Vagina (tissue), 2 donors: ENCODE measurements at regions not wholly inside any gene's neighbourhood (a gene's known extent, or its start where the extent isn't known, plus 50 kb on each side); places are given as distances from the start of the nearest gene placed in this dataset.

Source experiments
- DNase-seq, 2 donors: peaks; one replicate each; pipeline ENCODE4 v3.0.0-alpha.2; 2017; ENCODE audit errors: extremely low spot score in 2 of 2
- H3K27ac ChIP-seq: fragments of 200-600 bp; sonication (generic); one replicate; pipeline ENCODE4 v1.5.1; 2019
- H3K27me3 ChIP-seq: fragments of 200-600 bp; sonication (generic); one replicate; pipeline ENCODE4 v1.5.1; 2019
- H3K36me3 ChIP-seq, 2 donors: fragments of 200-600 bp; sonication (generic); one replicate each; pipeline ENCODE4 v1.5.1; 2017 to 2019
- H3K4me1 ChIP-seq: fragments of 200-600 bp; sonication (generic); one replicate; pipeline ENCODE4 v1.5.1; 2019
- H3K4me3 ChIP-seq, 2 donors: fragments of 200-600 bp; sonication (generic); 1 replicate in 1 of 2; 2 replicates in 1 of 2; pipeline ENCODE4 v1.5.1; 2016 to 2019
- H3K9me3 ChIP-seq: fragments of 200-600 bp; sonication (generic); one replicate; pipeline ENCODE4 v1.5.1; 2019
- POLR2A ChIP-seq, 2 donors: fragments of 450-650 bp; IDR thresholded peaks; one replicate each; pipeline ENCODE4 v1.6.1; 2017; ENCODE audit warnings: antibody characterized with exemption in 2 of 2, mild to moderate bottlenecking in 2 of 2, moderate library complexity in 2 of 2
- POLR2AphosphoS5 ChIP-seq, 2 donors: sonication (generic); formaldehyde crosslinking; IDR thresholded peaks; one replicate each; pipeline ENCODE4 v1.9.0; 2017; ENCODE audit warnings: antibody characterized with exemption in 2 of 2, mild to moderate bottlenecking in 2 of 2, low read depth in 1 of 2; ENCODE audit not compliant: insufficient read depth in 1 of 2
- intact Hi-C: fragments of 100-400 bp; cut with DNase I; formaldehyde crosslinking; loops from one replicate; pipeline ENCODE4 v1.15.1; 2023
- TF ChIP-seq, protein P1 (sequence below), 3 experiments: fragments of 450-650 bp in 2 of 3; fragments of 200-600 bp in 1 of 3; sonication (generic) in 1 of 3; IDR thresholded peaks; one replicate each; pipeline ENCODE4 v1.5.1; 2017 to 2019; ENCODE audit warnings: antibody characterized with exemption in 3 of 3, mild to moderate bottlenecking in 2 of 3, moderate library complexity in 2 of 3

DNA sequence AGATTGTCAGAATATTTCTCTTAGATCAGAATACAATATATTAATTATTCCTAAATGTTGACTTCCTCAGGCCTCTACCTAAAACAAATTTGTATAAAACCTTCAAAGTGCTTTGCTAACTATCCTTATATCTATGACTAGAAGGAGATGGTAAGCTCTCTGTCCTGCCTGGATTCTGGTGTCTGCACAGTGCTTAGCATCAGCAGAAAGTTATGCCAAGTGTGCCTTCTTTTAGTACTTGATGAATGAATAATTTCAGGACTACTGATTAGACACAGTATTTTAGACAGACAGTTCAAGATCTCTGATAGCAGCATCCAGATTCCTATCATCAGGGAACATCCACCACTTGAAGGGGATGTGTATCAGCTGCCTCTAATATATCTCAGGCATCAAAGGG is 242.4 kb upstream of the TLL1 start:
- Histone ChIP-seq H3K27me3 (no peaks in the 10 kb centered on the region), H3K4me1 (no peaks in the 10 kb centered on the region), H3K4me3 (no peak overlapping the region), H3K9me3 (no peaks in the 10 kb centered on the region), H3K27ac (no peak overlapping the region), H3K36me3 (no peaks in the 10 kb centered on the region)
- TF ChIP-seq POLR2A (IDR thresholded peaks at IDR 0.05) (no peak), POLR2AphosphoS5 (IDR thresholded peaks at IDR 0.05; ENCODE audit: insufficient read depth in 1 of 2, low read depth in 1 of 2) (no peak)
- TF ChIP-seq, protein P1, sequence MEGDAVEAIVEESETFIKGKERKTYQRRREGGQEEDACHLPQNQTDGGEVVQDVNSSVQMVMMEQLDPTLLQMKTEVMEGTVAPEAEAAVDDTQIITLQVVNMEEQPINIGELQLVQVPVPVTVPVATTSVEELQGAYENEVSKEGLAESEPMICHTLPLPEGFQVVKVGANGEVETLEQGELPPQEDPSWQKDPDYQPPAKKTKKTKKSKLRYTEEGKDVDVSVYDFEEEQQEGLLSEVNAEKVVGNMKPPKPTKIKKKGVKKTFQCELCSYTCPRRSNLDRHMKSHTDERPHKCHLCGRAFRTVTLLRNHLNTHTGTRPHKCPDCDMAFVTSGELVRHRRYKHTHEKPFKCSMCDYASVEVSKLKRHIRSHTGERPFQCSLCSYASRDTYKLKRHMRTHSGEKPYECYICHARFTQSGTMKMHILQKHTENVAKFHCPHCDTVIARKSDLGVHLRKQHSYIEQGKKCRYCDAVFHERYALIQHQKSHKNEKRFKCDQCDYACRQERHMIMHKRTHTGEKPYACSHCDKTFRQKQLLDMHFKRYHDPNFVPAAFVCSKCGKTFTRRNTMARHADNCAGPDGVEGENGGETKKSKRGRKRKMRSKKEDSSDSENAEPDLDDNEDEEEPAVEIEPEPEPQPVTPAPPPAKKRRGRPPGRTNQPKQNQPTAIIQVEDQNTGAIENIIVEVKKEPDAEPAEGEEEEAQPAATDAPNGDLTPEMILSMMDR (IDR thresholded peaks at IDR 0.05) = no peak
- no peak for DNase-seq
- intact Hi-C loops = no loop called here

DNA sequence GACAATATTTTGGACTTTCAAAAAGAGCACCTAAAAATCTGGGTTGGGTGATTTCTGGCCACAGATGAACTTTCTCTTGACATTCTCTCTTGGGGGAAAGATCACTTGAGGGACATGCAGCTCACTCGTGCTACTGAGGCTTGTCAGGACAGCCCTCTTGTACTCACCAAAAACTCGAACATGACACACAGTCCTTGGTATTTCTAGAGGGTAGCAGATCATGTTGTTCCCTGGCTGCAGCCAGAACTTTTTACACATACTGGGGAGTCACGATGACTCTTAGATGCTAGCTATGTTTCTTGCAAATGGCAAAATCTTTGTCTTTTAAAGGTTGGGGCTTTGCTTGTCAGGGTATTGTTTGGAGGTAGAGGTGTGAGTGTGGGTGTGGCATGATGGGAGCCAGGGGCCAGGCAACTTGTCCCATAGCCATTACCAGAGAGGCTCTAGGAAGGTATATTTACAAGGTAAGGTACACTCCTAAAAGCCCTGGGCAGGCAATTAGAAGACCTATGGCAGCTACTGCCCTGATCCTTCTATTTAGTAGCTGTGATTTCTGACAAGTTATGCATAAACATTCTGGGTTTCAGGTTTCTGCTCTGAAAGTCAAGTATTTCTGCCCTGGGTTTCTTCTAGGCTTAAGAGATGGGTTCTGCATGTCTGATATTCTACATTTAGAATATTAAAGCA is 241.7 kb upstream of the TLL1 start:
- H3K4me1 ChIP-seq = no peaks in the 10 kb centered on the region
- no peaks in the 10 kb centered on the region for H3K36me3 ChIP-seq
- no peaks in the 10 kb centered on the region for H3K27me3 ChIP-seq
- TF ChIP-seq, protein P1 (IDR thresholded peaks at IDR 0.05) = no peak
- TF ChIP-seq POLR2AphosphoS5 (IDR thresholded peaks at IDR 0.05; ENCODE audit: insufficient read depth in 1 of 2, low read depth in 1 of 2) (no peak), POLR2A (IDR thresholded peaks at IDR 0.05) (no peak)
- H3K9me3 ChIP-seq = no peaks in the 10 kb centered on the region
- H3K4me3 ChIP-seq = no peak overlapping the region
- no peak for DNase-seq
- intact Hi-C loops = no loop called here
- no peak overlapping the region for H3K27ac ChIP-seq

DNA sequence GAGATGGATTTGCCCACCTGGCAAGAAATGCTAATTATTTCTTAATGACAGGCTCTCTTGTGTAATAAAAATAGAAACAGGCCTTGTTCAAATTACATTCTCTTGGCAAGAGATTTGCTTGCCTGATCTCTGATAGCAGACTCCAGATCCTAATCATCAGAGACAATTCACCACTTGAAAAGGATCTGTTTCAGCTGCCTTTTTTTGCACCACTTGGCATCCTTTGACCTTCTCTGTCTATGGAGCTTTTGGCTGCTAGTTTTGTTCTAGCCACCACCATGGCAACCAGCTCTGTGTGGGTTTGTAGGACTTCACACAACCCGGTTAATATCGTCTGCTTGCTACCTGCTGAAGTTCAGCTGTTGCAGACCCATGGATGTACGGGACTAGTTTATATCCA is 241.1 kb upstream of the TLL1 start:
- Histone ChIP-seq H3K4me1 (no peaks in the 10 kb centered on the region), H3K9me3 (no peaks in the 10 kb centered on the region), H3K36me3 (no peaks in the 10 kb centered on the region), H3K27ac (no peak overlapping the region), H3K4me3 (no peak overlapping the region), H3K27me3 (no peaks in the 10 kb centered on the region)
- TF ChIP-seq POLR2A (IDR thresholded peaks at IDR 0.05) (no peak), POLR2AphosphoS5 (IDR thresholded peaks at IDR 0.05; ENCODE audit: insufficient read depth in 1 of 2, low read depth in 1 of 2) (no peak)
- TF ChIP-seq, protein P1 (IDR thresholded peaks at IDR 0.05) = no peak
- no peak for DNase-seq
- intact Hi-C loops = no loop called here

DNA sequence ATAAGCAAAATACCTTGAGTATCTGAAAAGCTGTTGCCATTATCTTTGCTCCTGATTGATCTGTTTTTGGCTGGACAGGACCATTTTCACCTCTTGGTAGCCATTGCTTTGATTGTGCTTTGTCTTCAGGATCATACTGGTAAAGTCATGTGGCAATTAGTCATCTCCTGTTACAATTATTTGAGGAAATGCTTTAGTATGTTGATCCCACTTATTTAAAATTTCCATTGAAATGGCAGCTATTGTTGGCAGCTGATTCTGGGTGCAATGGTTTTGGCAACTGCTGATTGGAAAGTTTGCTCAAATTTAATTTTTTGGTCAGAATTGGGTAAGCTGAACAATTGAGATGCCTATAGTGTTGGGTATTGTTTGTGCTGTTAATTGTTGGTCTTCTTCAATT is 238.3 kb upstream of the TLL1 start:
- Histone ChIP-seq H3K27me3 (no peaks in the 10 kb centered on the region), H3K9me3 (no peaks in the 10 kb centered on the region)
- intact Hi-C loops = no loop called here

DNA sequence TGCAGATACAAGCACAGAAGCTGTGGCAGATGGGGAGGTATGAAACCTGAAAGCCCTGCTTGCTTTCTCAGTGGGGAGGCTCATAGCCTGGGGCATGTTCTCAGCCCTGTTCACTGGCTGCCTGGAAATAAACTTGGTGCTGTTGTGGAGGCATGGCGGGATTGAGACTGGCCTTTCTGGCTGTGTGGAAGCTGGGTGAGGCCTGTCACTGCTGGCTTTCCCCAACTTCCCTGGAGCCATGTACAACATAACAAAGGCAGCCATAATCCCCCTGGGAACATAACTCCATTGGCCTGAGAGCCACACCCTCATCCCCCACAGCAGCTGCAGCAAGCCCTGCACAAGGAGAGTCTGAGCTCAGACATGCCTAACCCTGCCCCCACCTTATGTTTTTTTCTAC is 237.7 kb upstream of the TLL1 start:
- Histone ChIP-seq H3K27ac (no peak overlapping the region), H3K4me3 (no peak overlapping the region), H3K4me1 (no peaks in the 10 kb centered on the region), H3K9me3 (no peaks in the 10 kb centered on the region), H3K27me3 (no peaks in the 10 kb centered on the region), H3K36me3 (no peaks in the 10 kb centered on the region)
- no peak for DNase-seq
- TF ChIP-seq, protein P1 (IDR thresholded peaks at IDR 0.05) = no peak
- TF ChIP-seq POLR2AphosphoS5 (IDR thresholded peaks at IDR 0.05; ENCODE audit: insufficient read depth in 1 of 2, low read depth in 1 of 2) (no peak), POLR2A (IDR thresholded peaks at IDR 0.05) (no peak)
- intact Hi-C loops = no loop called here

More for the DNA sequence above, 238.3 kb upstream of the TLL1 start:
- TF ChIP-seq, protein P1 (IDR thresholded peaks at IDR 0.05) = no peak
- TF ChIP-seq POLR2AphosphoS5 (IDR thresholded peaks at IDR 0.05; ENCODE audit: insufficient read depth in 1 of 2, low read depth in 1 of 2) = no peak
- no peak for TF ChIP-seq POLR2A (IDR thresholded peaks at IDR 0.05)
- no peaks in the 10 kb centered on the region for H3K4me1 ChIP-seq
- DNase-seq = no peak
- no peak overlapping the region for H3K4me3 ChIP-seq
- no peaks in the 10 kb centered on the region for H3K36me3 ChIP-seq
- H3K27ac ChIP-seq = no peak overlapping the region
